Activated CD4-positive, alpha-beta T cell treated with anti-CD3 and anti-CD28 coated beads for 36 hours (primary cell): ENCODE measurements at regions not wholly inside any gene's neighbourhood (a gene's known extent, or its start where the extent isn't known, plus 50 kb on each side); places are given as distances from the start of the nearest gene placed in this dataset.

Experiments used
- ATAC-seq: fragments of 200-7000 bp; cut with Tn5 transposase; one replicate; pipeline ENCODE4 v1.10.0; 2021; ENCODE audit warnings: mild to moderate bottlenecking, moderate library complexity
- CTCF ChIA-PET: fragments of 350-600 bp; sonication (Branson Sonifier 250); formaldehyde crosslinking; loops from one replicate; lab custom pipeline; 2021; ENCODE audit warnings: antibody characterized with exemption; lab: Charles Lee
- POLR2A ChIA-PET: fragments of 350-600 bp; sonication (Branson Sonifier 250); formaldehyde crosslinking; loops from one replicate; lab custom pipeline; 2021; ENCODE audit warnings: antibody characterized with exemption, inconsistent platforms; lab: Charles Lee
- DNase-seq: peaks from one replicate; pipeline ENCODE4 v3.0.0-alpha.2; 2020
- H3K27ac Mint-ChIP-seq: one replicate; pipeline ENCODE4 v1.8.0; 2021; ENCODE audit warnings: mixed read lengths
- H3K27me3 Mint-ChIP-seq: one replicate; pipeline ENCODE4 v1.8.0; 2021; ENCODE audit warnings: mixed read lengths
- H3K36me3 Mint-ChIP-seq: one replicate; pipeline ENCODE4 v1.8.0; 2021; ENCODE audit warnings: low read depth, mixed read lengths
- H3K4me1 Mint-ChIP-seq: one replicate; pipeline ENCODE4 v1.8.0; 2021; ENCODE audit warnings: mixed read lengths
- H3K4me3 Mint-ChIP-seq: one replicate; pipeline ENCODE4 v1.8.0; 2021; ENCODE audit warnings: mild to moderate bottlenecking, moderate library complexity, mixed read lengths
- H3K9me3 Mint-ChIP-seq: one replicate; pipeline ENCODE4 v1.8.0; 2021; ENCODE audit warnings: low read depth, mixed read lengths
- intact Hi-C, 2 experiments: fragments of 100-400 bp; cut with DNase I in 1 of 2; cut with micrococcal nuclease in 1 of 2; formaldehyde crosslinking; loops; one replicate each; pipeline versions ENCODE4 v1.14.2 to v1.15.1; 2022 to 2024; cut with DNase I, micrococcal nuclease

- ATAC-seq (peak; percentile 58), DNase-seq (peak; percentile 10)
- H3K9me3 Mint-ChIP-seq: no peaks in the 10 kb centered on the region
- H3K4me1 Mint-ChIP-seq: no peaks in the 10 kb centered on the region
- H3K36me3 Mint-ChIP-seq: no peaks in the 10 kb centered on the region
- H3K27me3 Mint-ChIP-seq: no peaks in the 10 kb centered on the region
- no peak overlapping the region for H3K27ac Mint-ChIP-seq
- intact Hi-C loops: no loop called here
- no peak overlapping the region for H3K4me3 Mint-ChIP-seq
- CTCF ChIA-PET: interaction anchor here (0.7 kb wide), 1 partner anchor 41 kb away, joined by 3 read pairs; no protein-coding TSS in a partner anchor
- POLR2A ChIA-PET: no interaction called here
These were observed 233.1 kb upstream of the IGFBP3 start for GRCh38 chr7:46153951-46154787.

- no peak overlapping the region for H3K27ac Mint-ChIP-seq
- H3K4me1 Mint-ChIP-seq: no peaks in the 10 kb centered on the region
- H3K9me3 Mint-ChIP-seq: peaks cover 2% of the 10 kb centered on the region
- DNase-seq (no peak), ATAC-seq (no peak)
- ChIA-PET POLR2A (no interaction called here), CTCF (no interaction called here)
- H3K4me3 Mint-ChIP-seq: no peak overlapping the region
- no peaks in the 10 kb centered on the region for H3K27me3 Mint-ChIP-seq
- no peaks in the 10 kb centered on the region for H3K36me3 Mint-ChIP-seq
- intact Hi-C loops: no loop called here
These were observed 232.5 kb upstream of the IGFBP3 start for GRCh38 chr7:46153583-46153950.

- Mint-ChIP-seq H3K27me3 (no peaks in the 10 kb centered on the region), H3K4me3 (no peak overlapping the region), H3K4me1 (no peaks in the 10 kb centered on the region), H3K9me3 (peaks cover 2% of the 10 kb centered on the region), H3K36me3 (no peaks in the 10 kb centered on the region), H3K27ac (no peak overlapping the region)
- ChIA-PET CTCF (no interaction called here), POLR2A (no interaction called here)
- intact Hi-C loops: no loop called here
- ATAC-seq: no peak
- DNase-seq: no peak
These were observed 231.6 kb upstream of the IGFBP3 start for GRCh38 chr7:46152696-46153095.

- CTCF ChIA-PET: no interaction called here
- no peaks in the 10 kb centered on the region for H3K27me3 Mint-ChIP-seq
- no peak overlapping the region for H3K27ac Mint-ChIP-seq
- no peaks in the 10 kb centered on the region for H3K4me1 Mint-ChIP-seq
- intact Hi-C loops: no loop called here
- H3K4me3 Mint-ChIP-seq: no peak overlapping the region
- H3K9me3 Mint-ChIP-seq: peaks cover 2% of the 10 kb centered on the region
- DNase-seq (no peak), ATAC-seq (no peak)
- H3K36me3 Mint-ChIP-seq: no peaks in the 10 kb centered on the region
- POLR2A ChIA-PET: no interaction called here
These were observed 229.6 kb upstream of the IGFBP3 start for GRCh38 chr7:46150721-46151120.

- no peaks in the 10 kb centered on the region for H3K27me3 Mint-ChIP-seq
- ChIA-PET POLR2A (no interaction called here), CTCF (no interaction called here)
- peaks cover 2% of the 10 kb centered on the region for H3K9me3 Mint-ChIP-seq
- no peaks in the 10 kb centered on the region for H3K36me3 Mint-ChIP-seq
- H3K4me3 Mint-ChIP-seq: no peak overlapping the region
- no peaks in the 10 kb centered on the region for H3K4me1 Mint-ChIP-seq
- DNase-seq: no peak
- intact Hi-C loops: no loop called here
- no peak for ATAC-seq
- H3K27ac Mint-ChIP-seq: no peak overlapping the region
These were observed 229.1 kb upstream of the IGFBP3 start for GRCh38 chr7:46150202-46150601.

GRCh38 chr7:46147871-46148270 lies 226.8 kb upstream of the IGFBP3 start:
- POLR2A ChIA-PET: no interaction called here
- no peaks in the 10 kb centered on the region for H3K27me3 Mint-ChIP-seq

GRCh38 chr7:46146454-46147255 lies 225.6 kb upstream of the IGFBP3 start:
- Mint-ChIP-seq H3K27ac (no peak overlapping the region), H3K4me3 (no peak overlapping the region), H3K36me3 (no peaks in the 10 kb centered on the region), H3K9me3 (peaks cover 2% of the 10 kb centered on the region), H3K4me1 (no peaks in the 10 kb centered on the region), H3K27me3 (no peaks in the 10 kb centered on the region)
- ATAC-seq: no peak
- ChIA-PET POLR2A (no interaction called here), CTCF (no interaction called here)
- intact Hi-C loops: no loop called here
- DNase-seq: no peak

More at GRCh38 chr7:46147871-46148270, 226.8 kb upstream of the IGFBP3 start:
- CTCF ChIA-PET: interaction anchor here (0.6 kb wide), 1 partner anchor 31 kb away, joined by 3 read pairs; no protein-coding TSS in a partner anchor
- ATAC-seq (no peak), DNase-seq (no peak)
- H3K4me1 Mint-ChIP-seq: no peaks in the 10 kb centered on the region
- H3K4me3 Mint-ChIP-seq: no peak overlapping the region
- H3K9me3 Mint-ChIP-seq: peaks cover 2% of the 10 kb centered on the region
- no peak overlapping the region for H3K27ac Mint-ChIP-seq
- intact Hi-C loops: no loop called here
- no peaks in the 10 kb centered on the region for H3K36me3 Mint-ChIP-seq

- POLR2A ChIA-PET: no interaction called here
- no peaks in the 10 kb centered on the region for H3K27me3 Mint-ChIP-seq
- CTCF ChIA-PET: no interaction called here
- intact Hi-C loops: no loop called here
- H3K27ac Mint-ChIP-seq: no peak overlapping the region
- no peaks in the 10 kb centered on the region for H3K36me3 Mint-ChIP-seq
- no peaks in the 10 kb centered on the region for H3K4me1 Mint-ChIP-seq
- ATAC-seq: no peak
- peaks cover 2% of the 10 kb centered on the region for H3K9me3 Mint-ChIP-seq
- no peak for DNase-seq
- no peak overlapping the region for H3K4me3 Mint-ChIP-seq
These were observed 224.3 kb upstream of the IGFBP3 start for GRCh38 chr7:46145412-46145811.

GRCh38 chr7:46143949-46144917 lies 223.2 kb upstream of the IGFBP3 start:
- ATAC-seq: no peak
- intact Hi-C loops: no loop called here
- H3K4me1 Mint-ChIP-seq: no peaks in the 10 kb centered on the region
- H3K36me3 Mint-ChIP-seq: no peaks in the 10 kb centered on the region
- POLR2A ChIA-PET: no interaction called here
- CTCF ChIA-PET: no interaction called here
- H3K9me3 Mint-ChIP-seq: peaks cover 2% of the 10 kb centered on the region
- H3K27ac Mint-ChIP-seq: no peak overlapping the region
- no peaks in the 10 kb centered on the region for H3K27me3 Mint-ChIP-seq
- no peak for DNase-seq
- H3K4me3 Mint-ChIP-seq: no peak overlapping the region

- no peak overlapping the region for H3K4me3 Mint-ChIP-seq
- CTCF ChIA-PET: no interaction called here
- ATAC-seq: no peak
- POLR2A ChIA-PET: no interaction called here
- intact Hi-C loops: no loop called here
- no peaks in the 10 kb centered on the region for H3K9me3 Mint-ChIP-seq
- DNase-seq: no peak
- H3K27me3 Mint-ChIP-seq: no peaks in the 10 kb centered on the region
- no peak overlapping the region for H3K27ac Mint-ChIP-seq
- H3K4me1 Mint-ChIP-seq: no peaks in the 10 kb centered on the region
- H3K36me3 Mint-ChIP-seq: no peaks in the 10 kb centered on the region
These were observed 222.3 kb upstream of the IGFBP3 start for GRCh38 chr7:46143421-46143820.

GRCh38 chr7:46139079-46139478 lies 218.0 kb upstream of the IGFBP3 start:
- Mint-ChIP-seq H3K4me3 (no peak overlapping the region), H3K27me3 (no peaks in the 10 kb centered on the region), H3K27ac (no peak overlapping the region), H3K36me3 (no peaks in the 10 kb centered on the region), H3K9me3 (no peaks in the 10 kb centered on the region), H3K4me1 (no peaks in the 10 kb centered on the region)
- DNase-seq (no peak), ATAC-seq (no peak)
- intact Hi-C loops: no loop called here
- ChIA-PET POLR2A (no interaction called here), CTCF (no interaction called here)
